ENCODE measurements at regions not wholly inside any gene's neighbourhood (a gene's known extent, or its start where the extent isn't known, plus 50 kb on each side); places are given as distances from the start of the nearest gene placed in this dataset.
"Not testable (repeated sequence)": the region's sequence is repeated elsewhere in the genome, so short reads cannot be mapped to it uniquely, and the experiment has no call there.

DNA sequence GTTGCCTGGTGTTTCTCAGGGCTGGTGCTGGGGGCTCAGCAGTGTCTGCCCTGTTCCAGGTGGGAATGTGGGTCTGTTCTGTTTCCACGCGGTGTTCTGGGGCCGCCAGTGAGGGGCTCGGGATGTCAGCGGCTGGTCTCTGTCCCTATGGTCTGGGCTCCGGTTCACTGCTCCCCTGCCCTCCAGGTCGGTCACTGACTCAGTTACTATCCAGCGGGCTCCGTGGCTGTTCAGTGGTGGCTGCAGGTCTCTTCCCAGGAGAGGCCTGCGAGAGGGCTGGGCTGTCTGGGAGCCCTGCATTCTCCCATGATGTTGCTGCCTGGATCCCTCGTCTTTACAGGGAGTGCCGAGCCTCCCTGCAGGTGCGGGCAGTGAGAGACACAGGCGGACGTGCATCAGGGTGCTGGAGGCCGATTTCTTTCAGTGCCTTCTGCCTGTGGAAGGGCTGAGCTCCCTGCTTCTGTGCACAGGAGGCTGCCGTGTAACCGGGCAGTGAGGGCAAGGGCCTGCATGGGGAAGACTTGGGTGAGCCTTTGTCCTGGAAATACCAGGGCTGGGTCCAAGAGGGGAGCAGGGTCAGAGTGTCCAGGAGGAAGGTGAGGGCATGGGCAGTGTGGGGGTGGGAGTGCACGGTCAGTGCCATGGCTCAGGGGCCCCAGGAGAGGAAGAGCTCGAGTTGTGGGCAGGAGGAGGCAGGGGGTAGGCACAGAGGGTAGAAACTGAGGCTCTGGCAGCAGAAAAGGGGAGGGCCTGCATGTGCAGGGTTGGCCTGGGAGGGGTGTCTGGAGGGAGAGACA is 391.0 kb downstream of the TMEM121 start:
- WGBS (ENCODE audit: low lambda C conversion rate), result 6% methylated on average over 7 of the region's 20 CpGs
- CTCF ChIA-PET (ENCODE audit: low intra/inter-chr PET ratio, low total read pairs); H3K36me3 ChIP-seq (replicated peaks in 1 of 2; ENCODE audit: control insufficient read depth in 1 of 2, insufficient read depth in 2 of 2, low read length in 2 of 2); intact Hi-C loops (cut with micrococcal nuclease; ENCODE audit: unreplicated experiment); H3K9me3 ChIP-seq (ENCODE audit: low read length); H3K4me2 ChIP-seq (ENCODE audit: low read depth, low read length); H3K4me1 ChIP-seq (ENCODE audit: insufficient read depth, low read length); DNase-seq (ENCODE audit: low spot score); H3K4me3 ChIP-seq (replicated peaks in 1 of 3; ENCODE audit: insufficient read depth in 1 of 3, low read depth in 2 of 3, low read length in 3 of 3); H3K9ac ChIP-seq (ENCODE audit: insufficient read depth, low read depth, low read length); H2AFZ ChIP-seq (ENCODE audit: low read length); H3K79me2 ChIP-seq (ENCODE audit: insufficient read depth, low read length); POLR2A ChIA-PET; in situ Hi-C loops (cut with HindIII; ENCODE audit: extremely low pct_ligation_motif_present, low pct_unique_long_range_greater_than_20kb); H3K27me3 ChIP-seq (ENCODE audit: control insufficient read depth in 1 of 2, insufficient read depth in 2 of 2, low read length in 2 of 2); H3K27ac ChIP-seq (ENCODE audit: extremely low read length, insufficient read depth, low read length); BruUV-seq (replicated peaks); FAIRE-seq; ATAC-seq; H4K20me1 ChIP-seq (ENCODE audit: insufficient read depth, low read length): not testable (repeated sequence)

DNA sequence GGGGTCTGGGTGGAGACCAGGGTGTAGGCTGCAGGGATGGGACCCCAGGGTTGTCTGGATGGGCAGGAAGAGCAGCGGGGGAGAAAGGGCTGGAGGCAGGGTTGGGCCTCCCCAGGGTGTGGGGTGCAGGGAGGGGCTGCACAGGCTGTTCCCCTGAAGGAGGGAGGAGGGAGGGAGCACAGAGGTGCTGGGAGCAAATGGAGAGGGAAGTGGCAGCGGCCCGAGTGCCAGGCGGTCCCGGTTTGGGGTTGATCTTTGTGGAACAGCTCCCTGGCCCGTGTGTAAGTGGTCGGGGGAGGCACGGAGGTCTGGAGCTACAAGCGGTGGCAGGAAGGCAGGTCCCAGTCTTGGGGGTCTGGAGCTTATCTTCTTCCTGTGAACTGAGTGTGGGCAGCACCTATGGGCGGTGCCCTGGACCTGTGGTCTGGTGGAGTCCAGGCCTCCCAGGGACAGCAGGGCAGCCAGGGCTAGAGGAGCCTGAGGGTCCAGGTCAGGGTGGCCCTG is 391.6 kb downstream of the TMEM121 start:
- no peak overlapping the region for H3K27ac ChIP-seq (ENCODE audit: extremely low read length, insufficient read depth, low read length)
- no peaks in the 10 kb centered on the region for H3K4me1 ChIP-seq (ENCODE audit: insufficient read depth, low read length)
- in situ Hi-C loops (cut with HindIII; ENCODE audit: extremely low pct_ligation_motif_present, low pct_unique_long_range_greater_than_20kb) (no loop called here), intact Hi-C loops (cut with micrococcal nuclease; ENCODE audit: unreplicated experiment) (no loop called here)
- no TSS peak for BruUV-seq (replicated peaks)
- 7% methylated on average over 9 of the region's 10 CpGs for WGBS (ENCODE audit: low lambda C conversion rate)
- no peak overlapping the region for H2AFZ ChIP-seq (ENCODE audit: low read length)
- no peak overlapping the region for H3K9ac ChIP-seq (ENCODE audit: insufficient read depth, low read depth, low read length)
- no peak overlapping the region for H3K4me3 ChIP-seq (replicated peaks in 1 of 3; ENCODE audit: insufficient read depth in 1 of 3, low read depth in 2 of 3, low read length in 3 of 3)
- H3K79me2 ChIP-seq (ENCODE audit: insufficient read depth, low read length), result no peaks in the 10 kb centered on the region
- ATAC-seq, result no peak
- no peaks in the 10 kb centered on the region for H3K36me3 ChIP-seq (replicated peaks in 1 of 2; ENCODE audit: control insufficient read depth in 1 of 2, insufficient read depth in 2 of 2, low read length in 2 of 2)
- peaks cover 0 to 3% of the 10 kb centered on the region in 2 experiments; a peak in 2 of 5 replicates for H3K27me3 ChIP-seq (ENCODE audit: control insufficient read depth in 1 of 2, insufficient read depth in 2 of 2, low read length in 2 of 2)
- no peak for FAIRE-seq
- no peak for DNase-seq (ENCODE audit: low spot score)
- no peaks in the 10 kb centered on the region for H4K20me1 ChIP-seq (ENCODE audit: insufficient read depth, low read length)
- ChIA-PET POLR2A (no interaction called here), CTCF (ENCODE audit: low intra/inter-chr PET ratio, low total read pairs) (no interaction called here)
- no peaks in the 10 kb centered on the region for H3K9me3 ChIP-seq (ENCODE audit: low read length)
- no peak overlapping the region for H3K4me2 ChIP-seq (ENCODE audit: low read depth, low read length)
- TF ChIP-seq, protein P1, sequence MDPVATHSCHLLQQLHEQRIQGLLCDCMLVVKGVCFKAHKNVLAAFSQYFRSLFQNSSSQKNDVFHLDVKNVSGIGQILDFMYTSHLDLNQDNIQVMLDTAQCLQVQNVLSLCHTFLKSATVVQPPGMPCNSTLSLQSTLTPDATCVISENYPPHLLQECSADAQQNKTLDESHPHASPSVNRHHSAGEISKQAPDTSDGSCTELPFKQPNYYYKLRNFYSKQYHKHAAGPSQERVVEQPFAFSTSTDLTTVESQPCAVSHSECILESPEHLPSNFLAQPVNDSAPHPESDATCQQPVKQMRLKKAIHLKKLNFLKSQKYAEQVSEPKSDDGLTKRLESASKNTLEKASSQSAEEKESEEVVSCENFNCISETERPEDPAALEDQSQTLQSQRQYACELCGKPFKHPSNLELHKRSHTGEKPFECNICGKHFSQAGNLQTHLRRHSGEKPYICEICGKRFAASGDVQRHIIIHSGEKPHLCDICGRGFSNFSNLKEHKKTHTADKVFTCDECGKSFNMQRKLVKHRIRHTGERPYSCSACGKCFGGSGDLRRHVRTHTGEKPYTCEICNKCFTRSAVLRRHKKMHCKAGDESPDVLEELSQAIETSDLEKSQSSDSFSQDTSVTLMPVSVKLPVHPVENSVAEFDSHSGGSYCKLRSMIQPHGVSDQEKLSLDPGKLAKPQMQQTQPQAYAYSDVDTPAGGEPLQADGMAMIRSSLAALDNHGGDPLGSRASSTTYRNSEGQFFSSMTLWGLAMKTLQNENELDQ (CRISPR knock-in tag; IDR thresholded peaks at IDR 0.05; ENCODE audit: borderline replicate concordance), result no peak
- TF ChIP-seq NFYC (CRISPR knock-in tag; IDR thresholded peaks at IDR 0.05), result no peak
- no peak for TF ChIP-seq ZNF333 (CRISPR knock-in tag; IDR thresholded peaks at IDR 0.05; ENCODE audit: borderline replicate concordance)
- TF ChIP-seq RAD21 (CRISPR knock-in tag; IDR thresholded peaks at IDR 0.05), result no peak
- no peak for TF ChIP-seq ETV5 (CRISPR knock-in tag; IDR thresholded peaks at IDR 0.05; ENCODE audit: borderline replicate concordance)
- no peak for TF ChIP-seq NRL (CRISPR knock-in tag; IDR thresholded peaks at IDR 0.05; ENCODE audit: borderline replicate concordance)
- TF ChIP-seq, protein P2, sequence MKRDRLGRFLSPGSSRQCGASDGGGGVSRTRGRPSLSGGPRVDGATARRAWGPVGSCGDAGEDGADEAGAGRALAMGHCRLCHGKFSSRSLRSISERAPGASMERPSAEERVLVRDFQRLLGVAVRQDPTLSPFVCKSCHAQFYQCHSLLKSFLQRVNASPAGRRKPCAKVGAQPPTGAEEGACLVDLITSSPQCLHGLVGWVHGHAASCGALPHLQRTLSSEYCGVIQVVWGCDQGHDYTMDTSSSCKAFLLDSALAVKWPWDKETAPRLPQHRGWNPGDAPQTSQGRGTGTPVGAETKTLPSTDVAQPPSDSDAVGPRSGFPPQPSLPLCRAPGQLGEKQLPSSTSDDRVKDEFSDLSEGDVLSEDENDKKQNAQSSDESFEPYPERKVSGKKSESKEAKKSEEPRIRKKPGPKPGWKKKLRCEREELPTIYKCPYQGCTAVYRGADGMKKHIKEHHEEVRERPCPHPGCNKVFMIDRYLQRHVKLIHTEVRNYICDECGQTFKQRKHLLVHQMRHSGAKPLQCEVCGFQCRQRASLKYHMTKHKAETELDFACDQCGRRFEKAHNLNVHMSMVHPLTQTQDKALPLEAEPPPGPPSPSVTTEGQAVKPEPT (CRISPR knock-in tag; IDR thresholded peaks at IDR 0.05; ENCODE audit: low read depth), result no peak
- TF ChIP-seq, protein P3, sequence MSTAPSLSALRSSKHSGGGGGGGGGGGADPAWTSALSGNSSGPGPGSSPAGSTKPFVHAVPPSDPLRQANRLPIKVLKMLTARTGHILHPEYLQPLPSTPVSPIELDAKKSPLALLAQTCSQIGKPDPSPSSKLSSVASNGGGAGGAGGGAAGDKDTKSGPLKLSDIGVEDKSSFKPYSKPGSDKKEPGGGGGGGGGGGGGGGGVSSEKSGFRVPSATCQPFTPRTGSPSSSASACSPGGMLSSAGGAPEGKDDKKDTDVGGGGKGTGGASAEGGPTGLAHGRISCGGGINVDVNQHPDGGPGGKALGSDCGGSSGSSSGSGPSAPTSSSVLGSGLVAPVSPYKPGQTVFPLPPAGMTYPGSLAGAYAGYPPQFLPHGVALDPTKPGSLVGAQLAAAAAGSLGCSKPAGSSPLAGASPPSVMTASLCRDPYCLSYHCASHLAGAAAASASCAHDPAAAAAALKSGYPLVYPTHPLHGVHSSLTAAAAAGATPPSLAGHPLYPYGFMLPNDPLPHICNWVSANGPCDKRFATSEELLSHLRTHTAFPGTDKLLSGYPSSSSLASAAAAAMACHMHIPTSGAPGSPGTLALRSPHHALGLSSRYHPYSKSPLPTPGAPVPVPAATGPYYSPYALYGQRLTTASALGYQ (CRISPR knock-in tag; IDR thresholded peaks at IDR 0.05), result no peak
- TF ChIP-seq TMF1 (CRISPR knock-in tag; IDR thresholded peaks at IDR 0.05; ENCODE audit: low read depth), result no peak

All from HepG2 (cell line).